ENCODE measurements at regions not wholly inside any gene's neighbourhood (a gene's known extent, or its start where the extent isn't known, plus 50 kb on each side); places are given as distances from the start of the nearest gene placed in this dataset.

DNA sequence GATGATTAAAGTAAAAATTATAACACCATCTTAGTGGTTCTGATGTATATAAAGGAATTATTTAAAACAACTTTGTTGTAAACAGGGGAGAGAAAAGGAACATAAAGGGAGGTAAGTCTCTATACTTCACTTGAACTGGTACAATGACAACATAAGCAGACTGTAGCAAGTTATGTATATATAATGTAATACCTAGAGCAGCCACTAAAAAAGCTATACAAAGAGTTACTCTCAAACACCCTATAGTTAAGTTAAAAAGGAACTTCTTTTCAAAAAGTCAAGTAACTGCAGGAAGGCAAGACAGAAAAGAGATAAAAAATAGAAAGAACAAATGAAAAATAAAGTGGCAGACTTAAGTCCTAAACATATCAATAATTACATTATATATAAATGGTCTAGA is 82.3 kb downstream of the ZNF503 start:
- TF ChIP-seq, protein P1, sequence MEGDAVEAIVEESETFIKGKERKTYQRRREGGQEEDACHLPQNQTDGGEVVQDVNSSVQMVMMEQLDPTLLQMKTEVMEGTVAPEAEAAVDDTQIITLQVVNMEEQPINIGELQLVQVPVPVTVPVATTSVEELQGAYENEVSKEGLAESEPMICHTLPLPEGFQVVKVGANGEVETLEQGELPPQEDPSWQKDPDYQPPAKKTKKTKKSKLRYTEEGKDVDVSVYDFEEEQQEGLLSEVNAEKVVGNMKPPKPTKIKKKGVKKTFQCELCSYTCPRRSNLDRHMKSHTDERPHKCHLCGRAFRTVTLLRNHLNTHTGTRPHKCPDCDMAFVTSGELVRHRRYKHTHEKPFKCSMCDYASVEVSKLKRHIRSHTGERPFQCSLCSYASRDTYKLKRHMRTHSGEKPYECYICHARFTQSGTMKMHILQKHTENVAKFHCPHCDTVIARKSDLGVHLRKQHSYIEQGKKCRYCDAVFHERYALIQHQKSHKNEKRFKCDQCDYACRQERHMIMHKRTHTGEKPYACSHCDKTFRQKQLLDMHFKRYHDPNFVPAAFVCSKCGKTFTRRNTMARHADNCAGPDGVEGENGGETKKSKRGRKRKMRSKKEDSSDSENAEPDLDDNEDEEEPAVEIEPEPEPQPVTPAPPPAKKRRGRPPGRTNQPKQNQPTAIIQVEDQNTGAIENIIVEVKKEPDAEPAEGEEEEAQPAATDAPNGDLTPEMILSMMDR (IDR thresholded peaks at IDR 0.05) = no peak
- TF ChIP-seq POLR2AphosphoS5 (IDR thresholded peaks at IDR 0.05) (no peak), POLR2A (IDR thresholded peaks at IDR 0.05) (no peak), EP300 (IDR thresholded peaks at IDR 0.05) (no peak)
